ENCODE measurements at regions not wholly inside any gene's neighbourhood (a gene's known extent, or its start where the extent isn't known, plus 50 kb on each side); places are given as distances from the start of the nearest gene placed in this dataset.
"Not testable (repeated sequence)": the region's sequence is repeated elsewhere in the genome, so short reads cannot be mapped to it uniquely, and the experiment has no call there.

GRCh38 chr5:50343715-50344114 lies 97.4 kb downstream of the EMB start:
- no peak for DNase-seq

GRCh38 chr5:50340757-50341156 lies 100.3 kb downstream of the EMB start:
- DNase-seq = no peak

- not testable (repeated sequence) for DNase-seq
Observed at GRCh38 chr5:50330633-50331032, 110.5 kb downstream of the EMB start.

GRCh38 chr5:50328193-50328729 lies 112.8 kb downstream of the EMB start:
- DNase-seq = no peak

GRCh38 chr5:50325237-50325832 lies 115.8 kb downstream of the EMB start:
- peak in 2 of 3 experiments; percentile 19 to 46 for DNase-seq

GRCh38 chr5:50320131-50320749 lies 120.8 kb downstream of the EMB start:
- DNase-seq = no peak

DNA sequence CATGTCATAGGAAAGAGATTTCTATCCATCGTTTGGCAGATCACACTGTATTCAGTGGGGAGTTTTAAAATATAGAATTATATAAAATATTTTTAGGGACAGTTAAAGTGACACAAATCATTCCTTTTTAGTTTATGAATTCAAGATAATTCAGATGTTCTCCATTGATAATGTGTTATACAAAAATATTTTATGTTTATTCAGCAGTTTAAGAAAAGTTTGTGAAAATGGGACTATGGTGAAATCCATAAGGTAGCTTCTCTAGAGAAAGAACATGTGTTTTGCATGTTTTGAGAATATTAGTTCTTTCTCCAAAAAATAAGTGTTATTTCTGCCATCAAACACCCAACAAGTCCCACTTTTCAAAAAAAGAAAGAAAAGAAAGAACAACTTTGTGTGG lies 122.9 kb downstream of the EMB start:
- no peak for DNase-seq

- DNase-seq = not testable (repeated sequence)
Observed at GRCh38 chr5:50306488-50306887, 134.6 kb downstream of the EMB start.

- DNase-seq = no peak
Observed at GRCh38 chr5:50302815-50303490, 138.1 kb downstream of the EMB start.

DNA sequence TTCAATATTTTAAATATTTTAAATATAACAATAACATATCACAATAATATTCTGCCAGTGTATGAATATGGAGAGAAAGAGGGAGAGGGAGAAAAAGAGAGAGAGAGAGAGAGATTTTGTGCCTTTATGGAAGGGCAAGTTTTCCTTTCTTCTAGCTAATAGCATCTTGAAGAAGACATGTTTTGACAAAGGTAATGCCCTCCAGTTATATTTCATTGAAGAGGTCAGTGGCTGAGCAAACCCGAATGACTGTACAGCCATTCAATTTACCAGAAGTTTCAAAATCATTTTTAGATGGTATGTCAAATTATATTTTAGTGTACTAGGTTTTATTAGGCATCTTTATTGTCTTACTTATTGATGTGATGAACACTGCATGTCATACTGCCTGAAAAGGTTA lies 139.3 kb downstream of the EMB start:
- no peak for DNase-seq

GRCh38 chr5:50300878-50301277 lies 140.2 kb downstream of the EMB start:
- no peak for DNase-seq

GRCh38 chr5:50299896-50300295 lies 141.2 kb downstream of the EMB start:
- DNase-seq = no peak

DNA sequence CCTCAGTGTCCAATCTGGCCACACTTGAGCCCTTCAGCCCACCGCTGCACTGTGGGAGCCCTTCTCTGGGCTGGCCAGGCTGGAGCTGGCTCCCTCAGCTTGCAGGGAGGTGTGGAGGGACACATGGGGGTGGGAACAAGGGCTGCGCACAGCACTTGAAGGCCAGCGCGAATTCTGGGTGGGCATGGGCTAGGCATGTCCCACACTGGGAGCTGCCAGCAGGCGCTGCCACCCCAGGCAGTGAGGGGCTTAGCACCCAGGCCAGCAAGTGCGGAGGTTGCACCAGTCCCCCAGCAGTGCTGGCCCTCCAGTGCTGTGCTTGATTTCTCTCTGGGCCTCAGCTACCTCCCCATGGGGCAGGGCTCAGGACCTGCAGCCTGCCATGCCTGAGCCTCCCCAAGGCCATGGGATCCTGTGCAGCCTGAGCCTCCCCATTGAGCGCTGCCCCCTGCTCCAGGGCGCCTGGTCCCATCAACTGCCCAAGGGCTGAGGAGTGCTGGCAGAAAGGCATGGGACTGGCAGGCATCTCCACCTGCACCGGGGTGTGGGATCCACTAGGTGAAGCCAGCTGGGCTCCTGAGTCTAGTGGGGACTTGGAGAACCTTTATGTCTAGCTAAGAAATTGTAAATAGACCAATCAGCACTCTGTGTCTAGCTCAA lies 148.2 kb downstream of the EMB start:
- no peak for DNase-seq

- DNase-seq = peak in 1 of 3 experiments; percentile 2
Observed at GRCh38 chr5:50280461-50280860, 160.6 kb downstream of the EMB start.
